Suprapubic skin (tissue), 4 donors: ENCODE measurements at regions not wholly inside any gene's neighbourhood (a gene's known extent, or its start where the extent isn't known, plus 50 kb on each side); places are given as distances from the start of the nearest gene placed in this dataset.

Experiments
- DNase-seq, 2 donors: peaks; one replicate each; pipeline ENCODE4 v3.0.0-alpha.2; 2019; ENCODE audit warnings: low spot score in 2 of 2
- H3K27ac ChIP-seq: fragments of 200-600 bp; sonication (generic); one replicate; pipeline ENCODE4 v1.5.1; 2019
- H3K27me3 ChIP-seq: fragments of 200-600 bp; sonication (generic); one replicate; pipeline ENCODE4 v1.5.1; 2019
- H3K36me3 ChIP-seq: fragments of 200-600 bp; sonication (generic); one replicate; pipeline ENCODE4 v1.5.1; 2019
- H3K4me1 ChIP-seq: fragments of 200-600 bp; sonication (generic); one replicate; pipeline ENCODE4 v1.5.1; 2019
- H3K4me3 ChIP-seq: fragments of 200-600 bp; sonication (generic); one replicate; pipeline ENCODE4 v1.5.1; 2019; ENCODE audit warnings: mild to moderate bottlenecking
- H3K9me3 ChIP-seq: fragments of 200-600 bp; sonication (generic); one replicate; pipeline ENCODE4 v1.5.1; 2019
- CTCF ChIP-seq, 2 donors: fragments of 200-600 bp in 1 of 2; fragments of 450-650 bp in 1 of 2; sonication (generic) in 1 of 2; IDR thresholded peaks; one replicate each; pipeline ENCODE4 v1.5.1; 2016 to 2019; ENCODE audit warnings: antibody characterized with exemption in 2 of 2, mild to moderate bottlenecking in 1 of 2, moderate library complexity in 1 of 2
- EP300 ChIP-seq: sonication (generic); formaldehyde crosslinking; IDR thresholded peaks from one replicate; pipeline ENCODE4 v1.6.1; 2017; ENCODE audit warnings: antibody characterized with exemption
- POLR2A ChIP-seq, 2 donors: fragments of 450-650 bp; IDR thresholded peaks; one replicate each; pipeline ENCODE4 v1.6.1; 2017; ENCODE audit warnings: antibody characterized with exemption in 2 of 2, mild to moderate bottlenecking in 2 of 2, moderate library complexity in 2 of 2
- POLR2AphosphoS5 ChIP-seq, 3 donors: sonication (generic); formaldehyde crosslinking; IDR thresholded peaks; one replicate each; pipeline ENCODE4 v1.6.1; 2017; ENCODE audit warnings: antibody characterized with exemption in 3 of 3
- WGBS: methylation state at CpG from one replicate; pipeline ENCODE4 v1.1.5; 2018; 5-methylcytosine and 5-hydroxymethylcytosine counted together

- 67% methylated on average over 1 of the region's 1 CpG for whole genome bisulfite sequencing
- TF ChIP-seq EP300: no peak
- no peak for TF ChIP-seq POLR2AphosphoS5 (IDR thresholded peaks at IDR 0.05)
- TF ChIP-seq POLR2A (IDR thresholded peaks at IDR 0.05): no peak
- no peak for TF ChIP-seq CTCF (IDR thresholded peaks at IDR 0.05)
- Histone ChIP-seq H3K27me3 (no peaks in the 10 kb centered on the region), H3K27ac (peak overlapping the region; percentile 18), H3K4me3 (no peak overlapping the region), H3K4me1 (no peaks in the 10 kb centered on the region), H3K36me3 (no peaks in the 10 kb centered on the region), H3K9me3 (no peaks in the 10 kb centered on the region)
- DNase-seq: peak in 1 of 2 donors; percentile 63
These were observed 641.4 kb upstream of the CBLB start for GRCh38 chr3:106510206-106510605.

GRCh38 chr3:106512846-106513245 is 644.0 kb upstream of the CBLB start:
- no peak for TF ChIP-seq POLR2AphosphoS5 (IDR thresholded peaks at IDR 0.05)
- no peak for TF ChIP-seq CTCF (IDR thresholded peaks at IDR 0.05)
- no peak for TF ChIP-seq EP300
- no peak for TF ChIP-seq POLR2A (IDR thresholded peaks at IDR 0.05)
- no peaks in the 10 kb centered on the region for H3K9me3 ChIP-seq
- H3K27me3 ChIP-seq: no peaks in the 10 kb centered on the region
- 93% methylated on average over 1 of the region's 1 CpG for WGBS
- H3K36me3 ChIP-seq: no peaks in the 10 kb centered on the region
- H3K27ac ChIP-seq: no peak overlapping the region
- DNase-seq: no peak
- H3K4me3 ChIP-seq: no peak overlapping the region
- no peaks in the 10 kb centered on the region for H3K4me1 ChIP-seq

GRCh38 chr3:106514431-106514830 is 645.6 kb upstream of the CBLB start:
- no peak overlapping the region for H3K4me3 ChIP-seq
- no peaks in the 10 kb centered on the region for H3K27me3 ChIP-seq
- no peak for DNase-seq
- H3K4me1 ChIP-seq: no peaks in the 10 kb centered on the region
- WGBS: 76% methylated on average over 4 of the region's 4 CpGs
- no peaks in the 10 kb centered on the region for H3K9me3 ChIP-seq
- no peaks in the 10 kb centered on the region for H3K36me3 ChIP-seq
- no peak for TF ChIP-seq EP300
- no peak for TF ChIP-seq CTCF (IDR thresholded peaks at IDR 0.05)
- TF ChIP-seq POLR2A (IDR thresholded peaks at IDR 0.05): no peak
- no peak for TF ChIP-seq POLR2AphosphoS5 (IDR thresholded peaks at IDR 0.05)
- no peak overlapping the region for H3K27ac ChIP-seq

GRCh38 chr3:106518516-106518915 is 649.7 kb upstream of the CBLB start:
- Histone ChIP-seq H3K36me3 (no peaks in the 10 kb centered on the region), H3K4me1 (no peaks in the 10 kb centered on the region), H3K9me3 (no peaks in the 10 kb centered on the region), H3K27me3 (no peaks in the 10 kb centered on the region), H3K4me3 (no peak overlapping the region), H3K27ac (no peak overlapping the region)
- no peak for DNase-seq
- no peak for TF ChIP-seq POLR2AphosphoS5 (IDR thresholded peaks at IDR 0.05)
- no peak for TF ChIP-seq CTCF (IDR thresholded peaks at IDR 0.05)
- no peak for TF ChIP-seq EP300
- no peak for TF ChIP-seq POLR2A (IDR thresholded peaks at IDR 0.05)

- no peaks in the 10 kb centered on the region for H3K36me3 ChIP-seq
- TF ChIP-seq CTCF (IDR thresholded peaks at IDR 0.05): no peak
- no peak for TF ChIP-seq POLR2AphosphoS5 (IDR thresholded peaks at IDR 0.05)
- no peak for TF ChIP-seq EP300
- TF ChIP-seq POLR2A (IDR thresholded peaks at IDR 0.05): no peak
- DNase-seq: no peak
These were observed 653.6 kb upstream of the CBLB start for GRCh38 chr3:106522397-106522796.

More at GRCh38 chr3:106522397-106522796, 653.6 kb upstream of the CBLB start:
- H3K4me3 ChIP-seq: no peak overlapping the region
- WGBS: 70% methylated on average over 4 of the region's 4 CpGs
- H3K9me3 ChIP-seq: no peaks in the 10 kb centered on the region
- H3K27ac ChIP-seq: no peak overlapping the region
- no peaks in the 10 kb centered on the region for H3K27me3 ChIP-seq
- no peaks in the 10 kb centered on the region for H3K4me1 ChIP-seq
